ENCODE measurements at regions not wholly inside any gene's neighbourhood (a gene's known extent, or its start where the extent isn't known, plus 50 kb on each side); places are given as distances from the start of the nearest gene placed in this dataset.
"Not testable (repeated sequence)": the region's sequence is repeated elsewhere in the genome, so short reads cannot be mapped to it uniquely, and the experiment has no call there.

DNA sequence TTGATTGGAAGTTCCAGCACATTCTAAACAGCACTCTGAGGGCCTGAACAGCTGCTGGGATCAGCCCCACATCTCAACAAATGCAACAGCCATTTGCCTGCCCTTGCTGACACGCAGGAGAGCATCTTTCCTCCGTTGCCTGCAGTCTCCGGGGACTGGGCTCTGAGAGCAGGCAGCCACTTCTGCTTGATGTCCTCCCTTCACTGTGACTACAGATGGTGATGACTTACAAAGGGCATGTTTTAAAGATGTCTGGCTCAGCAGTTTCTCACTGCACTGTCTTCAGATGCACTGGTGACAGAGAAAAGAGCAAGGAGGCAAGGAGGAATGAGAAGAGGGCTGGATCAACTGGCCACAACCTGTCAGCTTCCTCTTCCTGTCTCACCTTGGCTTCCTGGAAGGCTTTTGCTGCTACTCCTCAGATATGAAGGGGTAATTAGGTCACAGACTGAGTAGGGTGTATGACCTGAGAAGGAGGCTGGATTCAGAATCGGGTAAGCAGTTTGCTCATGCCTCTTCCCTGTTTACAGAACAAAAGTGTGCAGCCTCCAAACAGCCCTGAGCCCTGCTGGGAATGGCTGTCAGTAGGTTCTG, 143.5 kb upstream of the GHITM start:
- in situ Hi-C loops (cut with HindIII; ENCODE audit: low pct_ligation_motif_present, low pct_unique_long_range_greater_than_20kb, low sequenced_read_pairs) = no loop called here
- no peak for DNase-seq

DNA sequence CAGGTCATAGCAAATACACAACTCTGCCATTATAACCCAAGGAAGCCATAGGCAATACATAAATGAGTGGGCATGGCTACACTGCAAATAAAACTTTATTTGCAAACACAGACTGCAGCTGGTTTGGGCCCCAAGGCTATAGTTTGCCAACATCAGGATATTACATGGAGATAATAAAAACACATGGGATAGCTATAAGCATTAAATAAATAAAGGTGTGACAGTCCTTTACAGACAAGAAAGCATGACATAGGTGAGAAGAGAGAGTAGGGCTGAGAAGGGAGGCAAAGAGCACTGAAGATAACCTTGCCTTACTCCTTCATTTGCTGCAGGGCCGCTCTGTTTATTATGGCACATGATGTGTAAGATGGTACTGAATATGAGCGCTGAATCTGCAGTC, 135.1 kb upstream of the GHITM start:
- in situ Hi-C loops (cut with HindIII; ENCODE audit: low pct_ligation_motif_present, low pct_unique_long_range_greater_than_20kb, low sequenced_read_pairs) = no loop called here

DNA sequence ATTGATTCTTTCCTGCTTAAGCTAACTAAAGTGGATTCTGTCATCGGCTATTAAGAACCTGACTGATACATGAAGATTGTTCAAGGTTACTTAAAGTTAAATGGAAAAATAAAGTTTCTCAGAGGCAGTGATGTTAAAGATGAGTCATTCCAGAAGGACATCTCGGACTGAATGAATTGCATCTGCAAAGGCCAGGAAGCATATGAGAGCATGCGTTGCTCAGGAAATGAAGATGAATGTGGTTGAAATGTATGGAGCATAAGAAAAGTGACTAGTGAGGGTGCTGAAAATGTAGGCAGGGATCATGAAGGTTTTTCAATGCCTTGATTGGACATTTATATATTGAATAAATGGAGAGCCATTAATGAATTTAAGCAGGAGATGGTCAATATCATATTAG, 133.9 kb upstream of the GHITM start:
- in situ Hi-C loops (cut with HindIII; ENCODE audit: low pct_ligation_motif_present, low pct_unique_long_range_greater_than_20kb, low sequenced_read_pairs) = no loop called here
- DNase-seq = no peak

More for the DNA sequence above, 135.1 kb upstream of the GHITM start:
- no peak for DNase-seq

DNA sequence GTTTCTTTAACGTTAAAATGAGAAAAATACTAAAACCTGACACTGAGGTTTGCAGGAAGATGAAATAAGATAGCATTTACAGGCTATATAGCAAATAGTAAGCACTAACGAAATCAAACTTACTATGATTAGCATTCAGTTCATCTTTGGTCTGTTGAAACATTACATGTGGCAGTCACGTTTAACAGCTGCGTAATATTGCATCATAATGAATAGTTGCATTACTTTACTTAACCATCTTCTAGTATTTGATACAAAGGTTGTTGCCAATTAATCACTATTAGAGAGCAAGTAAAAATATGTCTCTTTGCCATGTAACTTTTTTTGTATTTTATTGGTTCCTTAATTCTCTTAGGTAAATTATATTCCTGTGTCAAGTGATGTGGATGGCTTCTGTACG, 131.8 kb upstream of the GHITM start:
- in situ Hi-C loops (cut with HindIII; ENCODE audit: low pct_ligation_motif_present, low pct_unique_long_range_greater_than_20kb, low sequenced_read_pairs) = no loop called here
- no peak for DNase-seq

DNA sequence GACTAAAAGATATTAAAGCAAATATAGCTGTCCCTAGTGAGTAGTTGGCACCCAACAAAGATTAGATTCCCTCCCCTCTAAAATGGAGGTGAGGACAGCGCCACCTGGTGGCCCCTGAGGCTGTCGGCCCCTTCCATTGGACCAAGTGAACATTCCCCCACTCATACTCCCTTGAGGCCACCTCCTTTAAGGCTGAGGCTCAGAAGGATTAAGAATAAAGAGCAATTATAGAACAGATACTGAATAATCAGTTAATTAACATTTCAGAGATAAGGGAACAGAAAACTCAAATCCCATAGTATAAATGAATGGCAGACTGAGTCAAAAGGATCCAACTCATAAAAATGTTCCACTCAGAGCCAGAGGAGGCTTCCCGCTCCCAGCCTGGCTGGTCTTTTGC, 130.4 kb upstream of the GHITM start:
- peak; percentile 40 for DNase-seq
- in situ Hi-C loops (cut with HindIII; ENCODE audit: low pct_ligation_motif_present, low pct_unique_long_range_greater_than_20kb, low sequenced_read_pairs) = no loop called here

DNA sequence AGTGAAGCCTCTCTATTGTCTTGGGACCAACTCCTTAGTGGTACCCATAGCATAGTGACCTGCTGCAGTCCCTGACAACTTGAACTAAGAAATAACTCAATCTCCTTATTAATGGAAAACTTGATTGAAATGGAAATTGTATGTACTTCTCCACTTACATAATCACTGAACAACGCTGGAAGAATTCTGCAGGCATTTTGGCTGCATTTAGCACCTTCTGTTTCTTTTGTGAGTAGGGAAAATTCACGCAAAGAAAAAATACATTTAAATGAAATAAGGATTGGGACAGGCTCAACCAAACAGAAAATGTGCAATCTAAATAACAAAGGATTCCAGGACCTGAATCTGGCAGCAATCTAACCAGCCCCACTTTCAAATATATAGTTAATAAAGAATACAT, 126.9 kb upstream of the GHITM start:
- in situ Hi-C loops (cut with HindIII; ENCODE audit: low pct_ligation_motif_present, low pct_unique_long_range_greater_than_20kb, low sequenced_read_pairs) = no loop called here

DNA sequence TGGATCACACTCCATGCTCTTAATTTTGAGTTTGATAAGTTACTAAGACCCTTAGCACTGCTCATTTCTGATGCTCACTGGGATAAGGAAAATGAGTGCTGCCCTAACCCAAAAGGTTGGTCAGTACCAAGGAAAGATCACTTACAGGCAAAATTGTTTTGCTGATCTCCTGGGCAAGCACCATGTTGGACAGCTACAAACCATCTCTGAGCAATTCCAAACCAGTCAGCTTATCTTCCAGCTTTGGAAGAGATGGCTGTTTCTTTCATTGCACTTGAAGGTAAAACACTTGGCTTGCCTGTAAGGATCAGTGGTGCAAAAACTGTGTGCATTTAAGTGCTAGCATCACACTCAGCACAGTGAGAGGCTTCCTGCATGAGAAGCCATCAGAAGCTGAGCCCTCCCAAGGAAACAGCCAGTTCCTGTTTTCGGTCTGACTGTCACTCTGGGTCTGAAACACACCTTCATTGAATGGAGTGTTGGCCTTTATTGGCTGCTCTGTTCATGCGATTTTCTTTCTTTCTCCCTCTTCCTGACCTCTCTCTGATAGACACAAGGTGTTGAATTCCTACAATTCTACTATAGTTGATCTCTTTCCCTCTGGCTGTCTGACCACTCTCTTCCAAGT, 126.4 kb upstream of the GHITM start:
- in situ Hi-C loops (cut with HindIII; ENCODE audit: low pct_ligation_motif_present, low pct_unique_long_range_greater_than_20kb, low sequenced_read_pairs) = no loop called here
- no peak for DNase-seq

More for the DNA sequence above, 126.9 kb upstream of the GHITM start:
- DNase-seq = no peak

DNA sequence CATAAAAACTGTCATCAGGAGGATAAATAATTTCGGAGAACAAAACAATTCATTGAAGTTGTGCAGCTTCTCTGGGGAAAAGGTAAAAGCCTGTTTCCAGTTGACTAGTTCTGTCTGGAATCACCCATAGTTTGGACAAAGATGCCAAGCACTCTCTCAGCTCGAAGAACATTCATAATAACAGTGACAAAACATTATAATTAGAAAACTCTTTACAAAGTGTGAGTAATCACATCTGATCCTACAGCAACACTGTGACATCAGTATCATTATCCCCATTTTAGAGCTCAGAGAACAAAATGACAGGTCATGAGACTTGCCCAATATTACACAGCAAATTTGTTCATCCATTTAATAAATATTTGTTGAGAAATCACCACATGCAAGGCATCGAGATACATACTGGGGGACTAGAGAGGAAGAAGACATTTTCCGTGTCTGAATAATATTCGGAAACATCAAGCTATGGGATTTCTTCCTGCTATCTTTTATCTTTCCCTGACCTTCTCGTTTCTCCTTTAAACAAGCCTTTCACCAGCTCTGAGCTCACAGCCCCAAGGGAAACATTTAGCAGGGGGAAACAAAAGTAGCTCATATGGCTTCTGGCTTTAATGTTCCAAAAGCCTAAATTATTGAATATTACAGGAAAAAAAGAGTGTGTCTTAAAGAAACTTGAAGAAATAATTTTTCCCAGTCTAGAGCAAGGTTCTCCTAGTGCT, 123.3 kb upstream of the GHITM start:
- in situ Hi-C loops (cut with HindIII; ENCODE audit: low pct_ligation_motif_present, low pct_unique_long_range_greater_than_20kb, low sequenced_read_pairs) = no loop called here
- DNase-seq = no peak

DNA sequence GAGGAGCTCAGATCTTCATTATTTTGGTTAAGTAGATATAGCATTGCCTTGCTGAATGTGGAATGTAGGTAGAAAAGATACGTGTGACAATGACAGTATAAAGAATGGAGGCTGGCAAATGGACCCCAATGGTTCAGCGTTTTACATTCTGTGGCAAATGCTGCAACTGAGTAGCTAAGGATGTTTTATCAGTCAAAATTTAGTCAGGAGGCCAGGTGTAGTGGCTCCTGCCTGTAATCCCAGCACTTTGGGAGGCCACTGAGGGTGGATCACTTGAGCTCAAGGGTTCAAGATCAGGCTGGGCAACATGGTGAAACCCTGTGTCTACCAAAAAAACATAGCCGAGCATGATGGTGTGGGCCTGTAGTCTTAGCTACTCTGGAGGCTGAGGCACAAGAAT, 120.5 kb upstream of the GHITM start:
- DNase-seq = no peak
- in situ Hi-C loops (cut with HindIII; ENCODE audit: low pct_ligation_motif_present, low pct_unique_long_range_greater_than_20kb, low sequenced_read_pairs) = no loop called here

DNA sequence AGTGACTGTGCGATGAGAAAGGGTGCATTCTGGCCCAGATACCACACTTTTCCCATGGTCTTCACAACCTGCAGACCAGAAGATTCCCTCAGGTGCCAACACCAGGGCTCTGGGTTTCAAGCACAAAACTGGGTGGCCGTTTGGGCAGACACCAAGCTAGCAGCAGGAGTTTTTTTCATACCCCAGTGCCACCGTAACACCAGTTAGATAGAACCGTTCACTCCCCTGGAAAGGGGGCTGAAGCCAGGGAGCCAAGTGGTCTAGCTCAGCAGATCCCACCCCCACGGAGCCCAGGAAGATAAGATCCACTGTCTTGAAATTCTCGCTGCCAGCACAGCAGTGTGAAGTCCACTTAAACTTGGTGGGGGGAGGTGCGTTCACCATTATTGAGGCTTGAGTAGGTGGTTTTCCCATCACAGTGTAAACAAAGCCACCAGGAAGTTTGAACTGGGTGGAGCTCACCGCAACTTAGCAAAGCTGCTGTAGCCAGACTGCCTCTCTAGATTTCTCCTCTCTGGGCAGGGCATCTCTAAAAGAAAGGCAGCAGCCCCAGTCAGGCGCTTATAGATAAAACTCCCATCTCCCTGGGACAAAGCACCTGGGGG, 119.4 kb upstream of the GHITM start:
- DNase-seq; in situ Hi-C loops (cut with HindIII; ENCODE audit: low pct_ligation_motif_present, low pct_unique_long_range_greater_than_20kb, low sequenced_read_pairs): not testable (repeated sequence)

DNA sequence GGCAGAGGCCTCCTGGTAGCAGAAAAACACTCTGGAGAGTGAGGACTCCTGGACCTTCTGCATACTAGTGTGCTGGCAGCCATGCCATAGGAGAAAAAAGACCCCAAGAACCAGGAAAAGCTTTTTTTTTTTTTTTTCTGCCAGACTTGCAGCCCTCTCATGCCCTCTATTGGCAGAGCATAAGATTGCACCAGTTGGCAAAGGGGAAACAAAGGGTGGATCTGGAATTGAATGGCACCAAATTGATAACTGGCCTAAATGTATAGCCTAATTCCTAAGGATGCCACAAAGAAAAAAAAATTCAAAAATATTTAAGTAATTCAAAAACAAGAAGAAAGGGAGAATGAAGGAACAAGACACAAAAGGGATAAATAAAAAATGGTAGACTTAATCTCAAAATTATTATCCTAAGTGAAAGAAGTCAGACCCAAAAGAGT, 112.5 kb upstream of the GHITM start:
- DNase-seq = peak; percentile 37
- in situ Hi-C loops (cut with HindIII; ENCODE audit: low pct_ligation_motif_present, low pct_unique_long_range_greater_than_20kb, low sequenced_read_pairs) = no loop called here

DNA sequence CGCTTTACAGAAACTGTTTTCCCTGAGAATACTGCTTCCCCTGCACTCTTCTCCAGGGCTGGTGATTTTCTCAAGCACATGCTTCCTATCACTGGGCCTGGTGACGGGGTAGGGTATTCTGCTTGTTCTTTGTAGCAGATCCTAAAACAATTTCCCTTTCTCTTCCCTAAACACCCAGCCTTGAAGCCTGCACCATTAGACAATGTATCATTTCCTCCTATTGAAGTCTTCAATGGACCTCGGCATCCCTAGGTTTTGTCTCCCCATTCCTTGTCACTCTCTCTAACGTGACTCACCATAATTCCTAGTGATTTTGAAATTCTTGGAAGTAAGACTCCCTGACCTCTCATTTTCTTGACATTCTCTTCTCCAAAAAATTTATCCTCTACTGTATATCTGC, 109.5 kb upstream of the GHITM start:
- in situ Hi-C loops (cut with HindIII; ENCODE audit: low pct_ligation_motif_present, low pct_unique_long_range_greater_than_20kb, low sequenced_read_pairs) = no loop called here
- no peak for DNase-seq

DNA sequence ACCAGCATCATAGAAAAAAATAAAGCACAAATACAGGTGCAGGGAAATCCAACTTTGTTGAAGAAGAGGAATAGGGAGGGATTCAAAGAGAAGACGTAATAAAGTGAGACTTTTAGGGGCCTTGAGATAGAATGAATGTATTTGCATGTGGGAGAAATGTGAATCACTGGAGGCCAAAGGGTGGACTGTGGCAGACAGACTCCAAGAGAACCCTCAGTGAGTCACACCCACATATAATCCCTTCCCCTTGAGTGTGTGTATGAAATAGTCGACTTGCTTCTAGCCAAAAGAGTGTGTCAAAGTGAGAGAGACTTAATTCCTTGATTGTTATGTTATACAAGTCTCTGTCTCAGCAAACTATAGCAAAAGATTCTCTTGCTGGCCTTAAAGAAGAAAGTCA, 101.3 kb upstream of the GHITM start:
- DNase-seq = no peak
- in situ Hi-C loops (cut with HindIII; ENCODE audit: low pct_ligation_motif_present, low pct_unique_long_range_greater_than_20kb, low sequenced_read_pairs) = no loop called here

DNA sequence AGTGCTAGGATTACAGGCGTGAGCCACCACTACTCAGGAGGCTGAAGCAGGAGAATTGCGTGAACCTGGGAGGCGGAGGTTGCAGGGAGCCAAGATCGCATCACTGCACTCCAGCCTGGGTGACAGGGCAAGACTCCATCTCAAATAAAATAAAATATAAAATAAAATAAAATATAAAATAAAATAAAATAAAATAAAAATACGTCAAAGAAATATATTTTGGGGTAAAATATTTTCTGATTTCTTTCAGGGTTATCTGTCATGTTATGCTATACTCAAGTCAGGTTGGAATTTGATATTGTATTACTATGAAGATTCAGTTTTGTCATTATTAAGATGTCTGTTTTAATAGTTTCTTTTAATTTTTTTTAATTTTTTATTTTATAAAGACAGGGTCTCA, 99.4 kb upstream of the GHITM start:
- in situ Hi-C loops (cut with HindIII; ENCODE audit: low pct_ligation_motif_present, low pct_unique_long_range_greater_than_20kb, low sequenced_read_pairs) = no loop called here
- DNase-seq = no peak

DNA sequence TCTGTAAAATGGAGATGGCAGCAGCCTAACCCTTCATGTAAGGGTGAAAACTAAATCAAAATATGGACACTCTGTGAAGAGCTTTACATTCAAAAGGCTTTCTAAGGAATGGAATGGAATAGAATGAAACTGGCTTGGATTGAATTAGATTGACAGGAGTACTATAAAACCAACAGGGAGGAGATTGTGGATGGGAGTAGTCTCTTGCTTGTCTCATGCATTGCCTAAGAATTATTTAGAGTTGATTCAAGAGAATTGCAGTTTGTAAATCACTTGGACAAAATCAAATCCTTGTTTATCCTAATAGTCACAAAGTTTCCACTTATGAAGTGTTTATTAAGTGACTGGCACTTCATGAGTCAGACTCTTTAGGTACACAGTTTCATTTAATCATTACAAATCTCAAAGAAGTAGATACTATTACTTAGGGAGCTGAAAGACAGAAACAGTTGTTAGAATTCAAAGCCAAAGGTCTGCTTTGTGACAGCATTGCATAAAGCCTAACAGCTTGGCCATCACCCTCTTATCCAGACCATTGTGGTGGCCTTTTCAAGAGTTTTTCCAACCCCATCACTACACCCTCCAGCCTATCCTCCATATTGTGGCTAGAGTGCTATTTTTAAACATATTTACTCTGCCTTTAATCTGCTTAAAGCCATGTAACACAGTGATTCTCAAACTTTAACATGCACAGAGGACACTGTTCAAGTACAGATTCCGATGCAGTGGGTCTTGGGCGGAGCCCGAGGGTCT, 91.9 kb upstream of the GHITM start:
- in situ Hi-C loops (cut with HindIII; ENCODE audit: low pct_ligation_motif_present, low pct_unique_long_range_greater_than_20kb, low sequenced_read_pairs) = no loop called here
- no peak for DNase-seq

DNA sequence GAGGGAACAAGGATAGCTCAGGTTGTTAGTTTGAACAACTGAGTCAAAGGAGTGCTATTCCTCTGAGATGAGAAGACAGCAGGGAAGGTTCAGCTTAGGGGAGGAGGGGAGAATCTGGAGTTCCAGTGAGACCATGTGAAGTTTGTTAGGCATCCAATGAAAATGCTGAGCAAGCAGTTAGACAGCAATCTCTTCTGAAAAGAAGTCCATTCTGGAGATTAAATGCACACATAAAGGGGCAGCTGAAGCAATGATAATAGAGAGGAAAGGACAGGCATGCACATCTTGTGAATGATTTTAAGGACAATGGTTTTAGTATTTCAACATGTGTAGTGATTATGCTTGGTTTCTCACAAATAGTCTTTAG, 89.7 kb upstream of the GHITM start:
- in situ Hi-C loops (cut with HindIII; ENCODE audit: low pct_ligation_motif_present, low pct_unique_long_range_greater_than_20kb, low sequenced_read_pairs) = no loop called here

DNA sequence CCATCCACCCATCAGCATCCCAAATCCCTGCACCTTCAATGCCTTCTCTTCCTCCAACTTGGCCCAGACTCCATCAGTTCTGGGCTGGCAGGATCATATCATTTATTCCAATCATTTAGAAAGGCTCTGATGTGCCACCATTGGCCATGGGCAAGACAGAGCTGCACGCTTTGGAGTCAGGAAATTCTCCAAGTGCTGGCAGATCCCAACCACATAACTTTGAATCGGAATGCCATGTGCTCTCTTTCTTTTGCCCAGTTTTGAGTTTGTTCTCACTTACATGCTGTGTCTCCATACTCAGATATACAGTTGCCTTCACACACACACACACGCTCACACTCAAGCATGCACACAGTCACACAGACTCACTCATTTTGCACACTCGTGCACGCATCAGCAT, 85.7 kb upstream of the GHITM start:
- no peak for DNase-seq
- in situ Hi-C loops (cut with HindIII; ENCODE audit: low pct_ligation_motif_present, low pct_unique_long_range_greater_than_20kb, low sequenced_read_pairs) = no loop called here

More for the DNA sequence above, 89.7 kb upstream of the GHITM start:
- no peak for DNase-seq

DNA sequence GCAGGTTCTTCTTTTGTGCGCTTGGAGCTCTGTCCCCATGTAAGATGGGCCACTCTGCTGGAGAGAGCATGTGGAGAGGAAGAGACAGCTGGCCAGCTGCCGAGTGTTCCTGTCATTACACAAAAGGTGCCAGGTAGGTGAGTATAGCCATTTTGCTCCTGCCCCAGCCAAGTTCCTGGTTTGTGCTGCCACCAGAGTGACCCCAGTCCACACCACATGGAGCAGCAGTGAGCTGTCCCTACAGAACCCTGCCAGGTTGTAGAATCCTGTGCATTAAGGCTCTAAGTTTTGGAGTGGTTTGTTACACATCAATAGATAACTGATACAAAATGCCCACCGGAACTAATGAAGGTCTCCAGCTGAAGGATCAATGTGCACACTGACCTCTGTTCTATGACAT, 84.6 kb upstream of the GHITM start:
- in situ Hi-C loops (cut with HindIII; ENCODE audit: low pct_ligation_motif_present, low pct_unique_long_range_greater_than_20kb, low sequenced_read_pairs) = no loop called here
- DNase-seq = no peak

DNA sequence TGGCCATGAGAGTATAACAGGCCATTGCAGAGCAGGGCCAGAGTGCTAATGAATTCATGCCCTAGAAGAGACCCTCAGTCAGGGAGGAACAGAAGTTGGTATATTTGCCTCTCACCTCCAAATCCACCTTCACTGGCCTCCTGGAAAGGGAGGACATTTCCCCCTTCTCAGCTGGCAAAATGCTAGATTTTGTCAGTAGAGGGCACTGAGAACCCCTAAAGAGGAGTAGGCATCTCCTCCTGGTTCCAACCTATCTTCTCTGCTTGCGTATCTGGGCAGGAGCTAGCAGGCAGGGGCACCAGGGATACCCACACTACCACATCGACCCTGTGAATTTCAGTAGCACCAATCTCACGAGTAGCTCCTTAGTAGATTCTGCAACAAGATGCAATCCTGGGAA, 79.8 kb upstream of the GHITM start:
- in situ Hi-C loops (cut with HindIII; ENCODE audit: low pct_ligation_motif_present, low pct_unique_long_range_greater_than_20kb, low sequenced_read_pairs) = no loop called here
- peak; percentile 31 for DNase-seq
